ENCODE measurements at regions not wholly inside any gene's neighbourhood (a gene's known extent, or its start where the extent isn't known, plus 50 kb on each side); places are given as distances from the start of the nearest gene placed in this dataset.

DNA sequence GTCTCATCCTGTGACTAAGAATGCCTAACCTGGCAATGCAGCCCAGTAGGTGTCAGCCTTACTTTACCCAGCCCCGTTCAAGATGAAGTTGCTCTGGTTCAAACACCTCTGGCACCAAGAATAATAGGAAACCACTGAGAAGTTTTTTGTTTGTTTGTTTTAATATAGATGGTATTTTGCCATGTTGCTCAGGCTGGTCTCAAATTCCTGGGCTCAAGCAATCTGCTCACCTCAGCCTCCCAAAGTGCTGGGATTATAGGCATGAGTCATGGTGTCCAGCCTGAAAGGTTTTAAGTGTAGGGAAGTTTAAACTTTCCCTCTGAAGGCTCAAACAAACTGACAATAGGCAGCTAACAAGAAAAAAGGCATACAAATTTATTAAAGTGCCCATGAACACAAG is 51.2 kb upstream of the ABCC4 start:
- Mint-ChIP-seq H3K36me3 (no peaks in the 10 kb centered on the region), H3K4me3 (no peak overlapping the region), H3K27me3 (no peaks in the 10 kb centered on the region), H3K4me1 (no peaks in the 10 kb centered on the region), H3K9me3 (peaks cover 1% of the 10 kb centered on the region), H3K27ac (no peak overlapping the region)
- POLR2A ChIA-PET, result no interaction called here
- DNase-seq (no peak), ATAC-seq (ENCODE audit: low read depth) (no peak)

DNA sequence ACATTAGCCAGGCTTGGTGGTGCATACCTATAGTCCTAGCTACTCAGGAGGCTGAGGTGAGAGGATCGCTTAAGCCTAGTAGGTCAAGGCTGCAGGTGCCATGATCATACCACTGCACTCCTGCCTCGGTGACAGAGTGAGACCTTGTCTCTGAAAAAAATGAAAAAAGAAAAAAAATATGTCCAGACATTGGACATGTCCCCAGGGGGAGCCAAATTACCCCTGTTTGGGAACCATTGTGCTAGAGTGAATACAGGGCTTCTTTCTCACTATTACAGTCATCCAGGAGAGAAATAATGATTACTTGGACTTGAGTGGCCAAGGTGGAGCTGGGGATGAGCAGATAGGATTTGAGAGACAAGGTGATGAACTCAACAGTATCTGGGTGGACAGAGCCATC is 52.9 kb upstream of the ABCC4 start:
- no peak for DNase-seq
- H3K36me3 Mint-ChIP-seq, result no peaks in the 10 kb centered on the region
- no peak overlapping the region for H3K4me3 Mint-ChIP-seq
- POLR2A ChIA-PET, result no interaction called here
- no peaks in the 10 kb centered on the region for H3K4me1 Mint-ChIP-seq
- no peak overlapping the region for H3K27ac Mint-ChIP-seq
- no peak for ATAC-seq (ENCODE audit: low read depth)
- peaks cover 2% of the 10 kb centered on the region for H3K27me3 Mint-ChIP-seq
- H3K9me3 Mint-ChIP-seq, result peaks cover 1% of the 10 kb centered on the region

DNA sequence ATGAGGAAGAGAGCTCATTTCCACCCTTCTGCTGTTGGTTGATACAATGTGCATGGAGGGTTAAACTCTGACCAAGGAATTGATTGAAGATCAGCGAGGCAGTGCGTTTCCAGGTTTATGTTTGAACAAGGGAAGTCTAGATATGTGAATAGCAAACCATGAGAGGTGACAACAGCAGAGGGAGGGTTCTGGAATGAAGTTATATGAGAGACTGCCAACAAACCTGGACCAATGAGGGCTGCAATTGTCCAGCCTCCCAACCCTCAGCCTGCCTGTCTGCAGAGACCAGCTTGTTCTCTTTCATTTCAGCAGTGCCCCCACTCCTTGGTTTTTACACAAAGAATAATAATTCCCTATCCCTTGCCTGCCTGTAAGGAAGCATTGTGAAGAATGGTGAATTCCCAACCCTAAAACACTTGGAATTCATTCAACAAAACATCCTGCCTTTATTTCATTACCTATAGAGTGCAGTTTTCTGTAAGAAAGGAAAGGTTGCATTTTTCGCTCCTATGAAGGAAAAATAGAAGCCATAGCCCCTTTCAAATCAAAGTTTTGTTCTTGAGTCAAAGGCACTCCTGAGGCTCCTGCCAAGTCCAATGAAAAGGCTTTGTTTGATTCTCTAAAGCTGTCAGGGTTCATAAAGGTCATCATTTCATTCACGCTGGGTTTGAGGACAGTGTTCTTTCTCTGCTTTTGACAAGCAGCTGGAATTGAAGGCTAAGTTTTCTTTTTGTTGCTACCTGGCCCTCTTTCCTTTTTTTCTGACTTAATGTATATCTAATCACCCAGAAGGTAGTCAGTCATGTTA is 53.6 kb upstream of the ABCC4 start:
- Mint-ChIP-seq H3K9me3 (peaks cover 1% of the 10 kb centered on the region), H3K4me3 (no peak overlapping the region), H3K27ac (no peak overlapping the region), H3K4me1 (no peaks in the 10 kb centered on the region), H3K36me3 (no peaks in the 10 kb centered on the region), H3K27me3 (peaks cover 2% of the 10 kb centered on the region)
- DNase-seq (no peak), ATAC-seq (ENCODE audit: low read depth) (no peak)
- POLR2A ChIA-PET, result no interaction called here

DNA sequence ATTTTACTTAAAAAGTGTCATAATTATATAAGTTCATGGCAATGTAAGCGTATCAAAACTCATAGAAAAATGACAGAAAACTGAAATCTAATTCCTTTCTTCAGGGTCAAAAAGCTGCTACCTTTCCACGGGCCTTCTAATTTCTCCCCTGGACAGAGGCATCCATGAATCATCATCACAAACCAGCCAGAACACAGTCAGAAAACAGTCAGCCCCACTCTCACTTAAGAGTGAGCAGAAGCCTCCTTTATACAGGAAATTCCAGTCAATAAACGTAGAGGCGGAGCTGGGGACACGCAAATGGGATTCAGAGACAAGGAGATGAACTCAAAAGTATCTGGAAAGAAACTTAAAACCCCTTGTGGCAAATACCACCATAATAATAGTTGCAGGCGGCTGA is 54.2 kb upstream of the ABCC4 start:
- Mint-ChIP-seq H3K4me1 (no peaks in the 10 kb centered on the region), H3K4me3 (no peak overlapping the region), H3K27me3 (peaks cover 2% of the 10 kb centered on the region), H3K27ac (no peak overlapping the region), H3K36me3 (no peaks in the 10 kb centered on the region), H3K9me3 (peaks cover 1% of the 10 kb centered on the region)
- DNase-seq (no peak), ATAC-seq (ENCODE audit: low read depth) (no peak)
- POLR2A ChIA-PET, result no interaction called here

DNA sequence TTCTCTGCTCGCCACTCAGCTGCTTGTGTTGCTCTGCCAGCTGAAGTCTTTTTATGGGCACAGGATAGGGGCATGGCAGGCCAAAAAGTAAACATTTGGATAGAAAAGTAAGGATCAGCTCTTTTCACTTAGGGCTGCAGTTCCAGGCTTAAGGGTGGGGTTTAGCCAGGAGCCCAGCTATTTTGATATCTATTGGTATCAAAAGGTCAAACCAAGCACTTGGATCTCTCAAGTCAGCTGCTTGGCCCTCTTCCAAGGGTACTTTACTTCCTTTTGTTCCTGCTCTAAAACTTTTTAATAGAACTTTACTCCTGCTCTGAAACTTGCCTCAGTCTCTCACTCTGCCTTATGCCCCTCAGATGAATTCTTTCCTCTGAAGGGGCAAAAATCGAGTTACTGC is 55.7 kb upstream of the ABCC4 start:
- Mint-ChIP-seq H3K9me3 (peaks cover 1% of the 10 kb centered on the region), H3K4me1 (no peaks in the 10 kb centered on the region), H3K27ac (no peak overlapping the region), H3K27me3 (peaks cover 2% of the 10 kb centered on the region), H3K4me3 (no peak overlapping the region), H3K36me3 (no peaks in the 10 kb centered on the region)
- DNase-seq (no peak), ATAC-seq (ENCODE audit: low read depth) (no peak)
- POLR2A ChIA-PET, result no interaction called here

DNA sequence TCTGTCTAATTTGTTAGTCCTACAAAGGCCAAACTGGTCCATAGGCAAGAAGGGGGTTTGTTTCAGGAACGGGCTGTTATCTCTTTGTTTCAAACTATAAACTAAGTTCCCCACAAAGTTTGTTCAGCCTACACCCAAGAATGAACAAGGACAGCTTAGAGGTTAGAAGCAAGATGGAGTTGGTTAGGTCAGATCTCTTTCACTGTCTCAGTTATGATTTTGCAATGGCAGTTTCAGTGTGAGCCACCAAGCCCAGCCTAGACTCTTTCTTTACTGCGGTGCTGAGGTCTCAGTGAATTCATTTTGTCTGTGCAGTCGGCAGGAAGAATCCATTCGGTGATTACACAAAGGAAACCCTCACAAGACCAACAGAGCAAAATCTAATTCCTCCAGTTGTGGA is 56.6 kb upstream of the ABCC4 start:
- H3K9me3 Mint-ChIP-seq, result peaks cover 1% of the 10 kb centered on the region
- H3K27ac Mint-ChIP-seq, result no peak overlapping the region
- no peak for ATAC-seq (ENCODE audit: low read depth)
- peaks cover 2% of the 10 kb centered on the region for H3K27me3 Mint-ChIP-seq
- DNase-seq, result no peak
- no peaks in the 10 kb centered on the region for H3K36me3 Mint-ChIP-seq
- H3K4me3 Mint-ChIP-seq, result no peak overlapping the region
- POLR2A ChIA-PET, result no interaction called here
- no peaks in the 10 kb centered on the region for H3K4me1 Mint-ChIP-seq

DNA sequence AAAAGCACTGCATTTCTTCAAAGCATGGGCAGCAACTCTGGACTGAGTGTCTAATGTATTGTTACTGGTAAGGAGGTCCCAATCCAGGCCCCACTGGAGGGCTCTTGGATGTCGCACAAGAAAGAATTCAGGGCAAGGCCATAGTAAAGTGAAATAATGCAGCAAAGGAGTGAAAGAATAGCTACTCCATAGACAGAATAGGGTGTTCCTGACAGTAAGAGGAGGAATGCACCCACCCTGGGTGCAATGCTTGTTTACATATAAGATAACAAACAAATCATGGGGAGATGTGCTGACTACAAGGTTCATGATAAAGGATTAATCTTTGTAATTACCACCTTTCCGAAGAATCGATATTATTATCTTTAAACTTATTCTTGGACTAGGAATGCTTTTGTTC is 58.8 kb upstream of the ABCC4 start:
- DNase-seq (no peak), ATAC-seq (ENCODE audit: low read depth) (no peak)
- Mint-ChIP-seq H3K27me3 (peaks cover 2% of the 10 kb centered on the region), H3K4me1 (no peaks in the 10 kb centered on the region), H3K27ac (no peak overlapping the region), H3K4me3 (no peak overlapping the region), H3K36me3 (no peaks in the 10 kb centered on the region), H3K9me3 (peaks cover 1% of the 10 kb centered on the region)
- POLR2A ChIA-PET, result interaction anchor here (0.7 kb wide), 2 partner anchors 58 to 218 kb away, joined by 3 to 6 read pairs; no protein-coding TSS in a partner anchor

DNA sequence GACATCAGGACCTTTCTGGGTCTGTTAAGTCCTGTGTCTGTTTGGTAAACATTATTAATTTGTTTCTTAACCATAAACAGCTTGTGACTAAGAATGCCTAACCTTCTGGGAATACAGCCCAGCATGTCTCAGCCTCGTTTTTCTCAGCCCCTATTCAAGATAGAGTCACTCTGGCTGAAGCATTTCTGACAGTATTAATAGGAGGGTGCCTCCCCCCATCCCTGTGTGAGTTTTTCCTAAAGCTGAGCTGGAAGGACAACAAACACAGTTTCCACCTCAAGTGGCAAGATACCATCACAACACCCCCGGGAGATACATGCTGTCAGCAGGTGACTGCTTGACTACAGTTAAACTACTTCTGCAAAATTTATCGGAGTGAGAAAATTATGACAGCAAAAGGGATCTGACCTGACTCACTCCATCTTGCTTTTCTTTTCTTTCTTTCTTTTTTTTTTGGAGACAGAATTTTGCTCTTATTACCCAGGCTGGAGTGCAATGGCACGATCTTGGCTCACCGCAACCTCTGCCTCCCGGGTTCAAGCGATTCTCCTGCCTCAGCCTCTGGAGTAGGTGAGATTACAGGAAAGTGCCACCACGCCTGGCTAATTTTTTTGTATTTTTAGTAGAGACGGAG is 59.3 kb upstream of the ABCC4 start:
- DNase-seq, result no peak
- H3K27me3 Mint-ChIP-seq, result peaks cover 2% of the 10 kb centered on the region
- ATAC-seq (ENCODE audit: low read depth), result no peak
- H3K4me3 Mint-ChIP-seq, result no peak overlapping the region
- peaks cover 1% of the 10 kb centered on the region for H3K9me3 Mint-ChIP-seq
- POLR2A ChIA-PET, result interaction anchor here (0.7 kb wide), 1 partner anchor 217 kb away, joined by 3 read pairs; no protein-coding TSS in a partner anchor
- no peaks in the 10 kb centered on the region for H3K4me1 Mint-ChIP-seq
- H3K36me3 Mint-ChIP-seq, result no peaks in the 10 kb centered on the region
- no peak overlapping the region for H3K27ac Mint-ChIP-seq

DNA sequence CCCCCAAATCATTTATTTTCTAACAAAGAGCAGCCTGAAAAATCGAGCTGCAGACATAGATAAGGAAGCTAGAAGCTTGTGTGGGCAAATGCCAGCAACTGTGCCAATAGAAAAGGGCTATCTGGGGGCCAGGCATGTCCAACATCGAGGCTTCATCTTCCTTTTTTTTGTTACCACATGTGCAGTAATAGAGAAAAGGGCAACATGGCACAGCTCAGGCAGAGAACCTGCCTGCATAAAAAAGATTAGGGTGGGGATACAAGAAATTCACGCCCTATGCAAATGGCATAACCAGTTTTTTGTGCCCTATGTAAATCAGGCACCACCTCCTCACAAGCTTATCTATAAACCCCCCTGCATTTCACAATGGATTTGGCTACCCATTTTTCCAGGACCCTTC is 60.4 kb upstream of the ABCC4 start:
- H3K27ac Mint-ChIP-seq, result no peak overlapping the region
- DNase-seq (no peak), ATAC-seq (ENCODE audit: low read depth) (no peak)
- peaks cover 2% of the 10 kb centered on the region for H3K27me3 Mint-ChIP-seq
- no peak overlapping the region for H3K4me3 Mint-ChIP-seq
- POLR2A ChIA-PET, result no interaction called here
- no peaks in the 10 kb centered on the region for H3K4me1 Mint-ChIP-seq
- no peaks in the 10 kb centered on the region for H3K36me3 Mint-ChIP-seq
- peaks cover 1% of the 10 kb centered on the region for H3K9me3 Mint-ChIP-seq

DNA sequence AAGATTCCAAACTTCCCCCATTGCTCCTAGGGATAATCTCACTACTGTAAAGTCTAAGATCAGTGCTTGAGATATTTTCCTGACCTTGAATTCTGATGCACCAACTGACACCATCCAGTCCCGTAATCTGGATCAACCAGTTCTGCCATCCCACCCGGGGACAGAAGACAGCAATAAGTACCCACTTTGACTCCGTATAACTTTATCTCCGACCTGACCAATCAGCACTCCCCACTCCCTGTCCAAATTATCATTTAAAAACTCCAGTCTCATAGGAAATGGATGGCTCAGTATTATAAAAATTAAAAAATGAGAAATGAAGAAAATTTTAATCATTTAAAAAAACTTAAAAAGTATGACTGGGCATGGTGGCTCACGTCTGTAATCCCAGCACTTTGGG is 61.4 kb upstream of the ABCC4 start:
- POLR2A ChIA-PET, result no interaction called here
- H3K4me1 Mint-ChIP-seq, result no peaks in the 10 kb centered on the region
- no peaks in the 10 kb centered on the region for H3K36me3 Mint-ChIP-seq
- peaks cover 2% of the 10 kb centered on the region for H3K27me3 Mint-ChIP-seq
- ATAC-seq (ENCODE audit: low read depth) (no peak), DNase-seq (no peak)
- no peak overlapping the region for H3K4me3 Mint-ChIP-seq
- H3K27ac Mint-ChIP-seq, result no peak overlapping the region
- H3K9me3 Mint-ChIP-seq, result peaks cover 1% of the 10 kb centered on the region

DNA sequence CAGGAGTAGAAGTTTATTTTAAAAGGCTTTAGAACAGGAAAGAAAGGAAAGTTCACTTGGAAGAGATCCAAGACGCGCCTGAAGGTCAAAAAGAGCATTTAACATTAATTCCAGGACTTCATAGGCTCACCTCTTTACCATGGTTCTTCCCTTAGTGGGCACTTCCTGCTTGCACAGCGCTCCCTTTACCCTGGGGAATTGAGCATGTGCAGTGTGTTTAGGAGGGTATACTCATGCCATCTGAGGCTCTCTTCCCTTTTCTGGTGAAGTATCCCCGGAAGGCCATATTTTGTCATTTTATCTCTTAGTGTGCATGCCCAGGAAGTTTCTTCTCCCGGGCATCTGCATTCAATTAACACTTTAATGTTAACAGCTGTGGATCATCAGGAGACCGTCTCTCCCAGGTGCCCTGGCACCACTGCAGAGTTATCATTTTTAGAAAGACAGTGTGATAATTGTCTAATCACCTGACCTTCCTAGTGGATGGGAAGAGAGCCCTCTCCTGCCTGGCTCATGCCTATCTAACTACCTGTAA is 66.1 kb upstream of the ABCC4 start:
- no peak overlapping the region for H3K27ac Mint-ChIP-seq
- no peaks in the 10 kb centered on the region for H3K27me3 Mint-ChIP-seq
- H3K4me3 Mint-ChIP-seq, result no peak overlapping the region
- POLR2A ChIA-PET, result no interaction called here
- ATAC-seq (ENCODE audit: low read depth) (no peak), DNase-seq (no peak)
- H3K9me3 Mint-ChIP-seq, result peaks cover 1% of the 10 kb centered on the region
- H3K36me3 Mint-ChIP-seq, result no peaks in the 10 kb centered on the region
- no peaks in the 10 kb centered on the region for H3K4me1 Mint-ChIP-seq

DNA sequence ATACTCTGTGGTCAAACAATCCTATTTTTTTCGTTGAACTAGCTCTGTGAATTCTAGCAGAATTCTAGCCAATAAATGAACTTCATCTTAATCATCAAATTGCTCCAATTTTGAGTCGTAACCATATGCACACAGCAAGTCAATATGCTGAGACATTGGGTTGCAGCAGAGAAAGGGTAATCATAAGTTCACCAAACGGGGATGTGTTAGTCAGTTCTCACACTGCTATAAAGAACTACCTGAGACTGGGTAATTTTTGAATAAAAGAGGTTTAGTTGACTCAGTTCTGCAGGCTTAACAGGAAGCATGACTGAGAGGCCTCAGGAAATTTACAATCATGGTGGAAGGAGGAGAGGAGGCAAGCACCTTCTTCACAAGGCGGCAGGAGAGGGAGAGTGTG is 67.7 kb upstream of the ABCC4 start:
- no peak overlapping the region for H3K27ac Mint-ChIP-seq
- H3K4me1 Mint-ChIP-seq, result no peaks in the 10 kb centered on the region
- H3K27me3 Mint-ChIP-seq, result no peaks in the 10 kb centered on the region
- no peak for DNase-seq
- no peaks in the 10 kb centered on the region for H3K9me3 Mint-ChIP-seq
- no peak overlapping the region for H3K4me3 Mint-ChIP-seq
- ATAC-seq (ENCODE audit: low read depth), result no peak
- no peaks in the 10 kb centered on the region for H3K36me3 Mint-ChIP-seq
- POLR2A ChIA-PET, result no interaction called here

DNA sequence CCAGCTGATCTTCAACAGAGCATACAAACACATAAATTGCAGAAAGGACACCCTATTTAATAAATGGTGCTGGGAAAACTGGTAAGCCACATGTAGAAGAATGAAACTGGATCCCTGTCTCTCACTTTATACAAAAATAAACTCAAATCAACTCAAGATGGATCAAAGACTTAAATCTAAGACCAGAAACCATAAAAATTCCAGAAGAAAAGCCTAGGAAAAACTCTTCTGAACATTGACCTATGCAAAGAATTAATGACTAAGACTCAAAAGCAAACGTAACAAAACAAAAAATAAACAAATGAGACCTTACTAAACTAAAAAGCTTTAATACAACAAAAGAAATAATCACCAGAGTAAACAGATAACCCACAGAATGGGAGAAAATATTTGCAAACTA is 74.5 kb upstream of the ABCC4 start:
- Mint-ChIP-seq H3K27ac (no peak overlapping the region), H3K4me1 (peaks cover under 1% of the 10 kb centered on the region), H3K36me3 (no peaks in the 10 kb centered on the region), H3K27me3 (peaks cover 12% of the 10 kb centered on the region), H3K9me3 (no peaks in the 10 kb centered on the region), H3K4me3 (no peak overlapping the region)
- POLR2A ChIA-PET, result no interaction called here
- ATAC-seq (ENCODE audit: low read depth), result no peak
- no peak for DNase-seq

DNA sequence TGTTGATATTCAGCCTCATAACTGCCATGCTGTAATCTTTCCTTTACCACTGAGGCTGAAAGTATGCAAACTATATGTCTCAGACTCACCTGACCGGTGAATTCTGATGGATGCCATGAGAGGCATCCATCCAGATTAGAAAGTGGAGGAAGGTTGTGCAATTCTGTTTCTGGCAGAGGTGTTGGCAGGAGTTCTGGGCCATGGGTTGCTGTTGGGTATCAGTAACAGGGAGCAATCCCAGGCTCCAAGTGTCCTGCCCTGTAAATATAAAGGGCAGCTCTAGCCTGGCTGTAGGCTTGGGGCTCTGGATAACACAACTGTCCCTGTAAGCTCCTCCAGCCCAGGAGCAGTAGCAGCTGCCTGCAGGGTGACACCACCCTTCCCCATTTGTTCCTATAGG is 77.4 kb upstream of the ABCC4 start:
- ATAC-seq (ENCODE audit: low read depth) (no peak), DNase-seq (no peak)
- Mint-ChIP-seq H3K27ac (no peak overlapping the region), H3K27me3 (peaks cover 16% of the 10 kb centered on the region), H3K36me3 (no peaks in the 10 kb centered on the region), H3K9me3 (no peaks in the 10 kb centered on the region), H3K4me1 (peaks cover 1% of the 10 kb centered on the region), H3K4me3 (no peak overlapping the region)
- POLR2A ChIA-PET, result no interaction called here

Data from activated naive CD8-positive, alpha-beta T cell treated with anti-CD3 and anti-CD28 coated beads, Interleukin-2, amount 10 ng/mL, durations not matched to agents 7 days and 5 days (primary cell).